PC-9 (cell line): ENCODE measurements at regions not wholly inside any gene's neighbourhood (a gene's known extent, or its start where the extent isn't known, plus 50 kb on each side); places are given as distances from the start of the nearest gene placed in this dataset.

ENCODE experiments used
- BruUV-seq: library from RNA; stranded (reverse); fragments of 400-500 nt; replicated peaks from 2 replicates; lab custom pipeline; 2021; lab: Mats Ljungman, UMichigan
- CTCF ChIA-PET: fragments of 300-600 bp; sonication (Branson Sonifier 250); formaldehyde crosslinking; loops from one replicate; lab custom pipeline; 2022; ENCODE audit warnings: antibody characterized with exemption; lab: Charles Lee
- POLR2A ChIA-PET: fragments of 300-600 bp; sonication (Branson Sonifier 250); formaldehyde crosslinking; loops from one replicate; lab custom pipeline; 2022; ENCODE audit warnings: antibody characterized with exemption; ENCODE audit not compliant: unreplicated experiment; lab: Charles Lee
- DNase-seq, 2 experiments: peaks; one replicate each; pipeline versions ENCODE4 v3.0.0 to v3.0.0-alpha.2; 2015 to 2022; ENCODE audit warnings: mixed read lengths in 1 of 2
- H2AFZ ChIP-seq: fragments of 200-600 bp; sonication (generic); 2 replicates; pipeline ENCODE4 v1.8.1; 2017; ENCODE audit warnings: antibody characterized with exemption
- H3F3A ChIP-seq: fragments of 200-600 bp; sonication (generic); 2 replicates; pipeline ENCODE4 v1.8.1; 2017; ENCODE audit warnings: antibody characterized with exemption, mild to moderate bottlenecking, low read depth; ENCODE audit not compliant: insufficient read depth
- H3K27ac ChIP-seq: fragments of 200-600 bp; sonication (generic); 2 replicates; pipeline ENCODE4 v1.6.1; 2016; ENCODE audit warnings: mixed run types
- H3K27me3 ChIP-seq: fragments of 200-600 bp; sonication (generic); 2 replicates; pipeline ENCODE4 v1.6.1; 2016; ENCODE audit warnings: low read depth, mixed run types; ENCODE audit not compliant: insufficient read depth
- H3K36me3 ChIP-seq: fragments of 200-600 bp; sonication (generic); 2 replicates; pipeline ENCODE4 v1.6.1; 2016; ENCODE audit warnings: low read depth, mixed run types
- H3K4me1 ChIP-seq: fragments of 200-600 bp; sonication (generic); replicated peaks from 2 replicates; pipeline ENCODE4 v1.6.1; 2016; ENCODE audit warnings: mixed run types; ENCODE audit not compliant: insufficient read depth
- H3K4me2 ChIP-seq: fragments of 200-600 bp; sonication (generic); 2 replicates; pipeline ENCODE4 v1.6.1; 2017; ENCODE audit warnings: mixed run types
- H3K4me3 ChIP-seq: fragments of 200-600 bp; sonication (generic); 2 replicates; pipeline ENCODE4 v1.6.1; 2016; ENCODE audit warnings: mixed run types
- H3K79me2 ChIP-seq: fragments of 200-600 bp; sonication (generic); 2 replicates; pipeline ENCODE4 v1.6.1; 2017; ENCODE audit warnings: low read depth, mixed run types
- H3K9me2 ChIP-seq: fragments of 200-600 bp; sonication (generic); 2 replicates; pipeline ENCODE4 v1.8.1; 2017; ENCODE audit warnings: mild to moderate bottlenecking; ENCODE audit not compliant: insufficient read depth
- H3K9me3 ChIP-seq: fragments of 200-600 bp; sonication (generic); 2 replicates; pipeline ENCODE4 v1.8.1; 2016; ENCODE audit warnings: low read depth; ENCODE audit not compliant: insufficient read depth
- H4K20me1 ChIP-seq: fragments of 200-600 bp; sonication (generic); 2 replicates; pipeline ENCODE4 v1.8.1; 2017; ENCODE audit not compliant: insufficient read depth
- EZH2 ChIP-seq: fragments of 200-600 bp; sonication (generic); IDR thresholded peaks from 2 replicates; pipeline ENCODE4 v1.8.0; 2017; ENCODE audit warnings: antibody characterized with exemption, low read depth
- intact Hi-C: fragments of 100-400 bp; cut with micrococcal nuclease; formaldehyde crosslinking; loops from one replicate; pipeline ENCODE4 v1.10.0; 2022; ENCODE audit not compliant: unreplicated experiment
- TF ChIP-seq, protein P1 (sequence below): fragments of 200-600 bp; sonication (generic); conservative IDR thresholded peaks from 2 replicates; pipeline ENCODE4 v1.6.1; 2017; ENCODE audit warnings: mixed run types, antibody characterized with exemption, mild to moderate bottlenecking, moderate library complexity

DNA sequence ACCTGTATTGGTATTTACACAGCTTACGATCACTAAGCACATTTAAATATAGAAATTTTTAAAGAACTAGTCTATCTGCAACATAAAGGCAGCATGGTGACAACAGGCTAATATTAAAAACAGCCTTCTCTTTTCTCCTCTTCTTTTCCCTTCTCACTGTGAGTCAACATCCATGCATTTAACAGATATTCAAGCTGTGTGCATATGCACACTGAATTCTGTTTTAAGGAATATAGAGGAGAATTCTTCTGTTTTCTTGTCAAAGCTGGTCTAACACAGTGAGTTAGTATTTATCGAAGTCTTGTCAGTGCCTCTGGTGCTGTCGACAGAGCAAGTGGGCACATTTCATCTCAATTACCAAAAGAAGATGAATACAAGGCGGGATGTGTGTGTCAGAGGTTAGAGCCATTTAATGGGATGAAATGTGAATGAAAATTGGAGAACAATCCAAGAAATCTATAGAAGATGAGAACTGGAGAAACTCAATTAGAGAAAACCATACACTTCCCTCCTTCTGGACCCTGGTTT is 282.3 kb downstream of the FAT3 start:
- Histone ChIP-seq H3K36me3 (no peaks in the 10 kb centered on the region), H3K27ac (no peak overlapping the region), H3K9me2 (no peaks in the 10 kb centered on the region), H3K27me3 (no peaks in the 10 kb centered on the region), H3K9me3 (no peaks in the 10 kb centered on the region), H3K4me1 (0 out of 2 replicates have a peak, but pooled peaks cover 10% of the 10 kb centered on the region), H2AFZ (no peak overlapping the region), H4K20me1 (no peaks in the 10 kb centered on the region), H3F3A (no peaks in the 10 kb centered on the region), H3K4me2 (no peak overlapping the region), H3K4me3 (no peak overlapping the region), H3K79me2 (no peaks in the 10 kb centered on the region)
- BruUV-seq, result no TSS peak
- DNase-seq, result no peak
- intact Hi-C loops, result no loop called here
- CTCF ChIA-PET, result no interaction called here
- TF ChIP-seq, protein P1, sequence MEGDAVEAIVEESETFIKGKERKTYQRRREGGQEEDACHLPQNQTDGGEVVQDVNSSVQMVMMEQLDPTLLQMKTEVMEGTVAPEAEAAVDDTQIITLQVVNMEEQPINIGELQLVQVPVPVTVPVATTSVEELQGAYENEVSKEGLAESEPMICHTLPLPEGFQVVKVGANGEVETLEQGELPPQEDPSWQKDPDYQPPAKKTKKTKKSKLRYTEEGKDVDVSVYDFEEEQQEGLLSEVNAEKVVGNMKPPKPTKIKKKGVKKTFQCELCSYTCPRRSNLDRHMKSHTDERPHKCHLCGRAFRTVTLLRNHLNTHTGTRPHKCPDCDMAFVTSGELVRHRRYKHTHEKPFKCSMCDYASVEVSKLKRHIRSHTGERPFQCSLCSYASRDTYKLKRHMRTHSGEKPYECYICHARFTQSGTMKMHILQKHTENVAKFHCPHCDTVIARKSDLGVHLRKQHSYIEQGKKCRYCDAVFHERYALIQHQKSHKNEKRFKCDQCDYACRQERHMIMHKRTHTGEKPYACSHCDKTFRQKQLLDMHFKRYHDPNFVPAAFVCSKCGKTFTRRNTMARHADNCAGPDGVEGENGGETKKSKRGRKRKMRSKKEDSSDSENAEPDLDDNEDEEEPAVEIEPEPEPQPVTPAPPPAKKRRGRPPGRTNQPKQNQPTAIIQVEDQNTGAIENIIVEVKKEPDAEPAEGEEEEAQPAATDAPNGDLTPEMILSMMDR, result no peak
- no peak for TF ChIP-seq EZH2
- POLR2A ChIA-PET, result no interaction called here

DNA sequence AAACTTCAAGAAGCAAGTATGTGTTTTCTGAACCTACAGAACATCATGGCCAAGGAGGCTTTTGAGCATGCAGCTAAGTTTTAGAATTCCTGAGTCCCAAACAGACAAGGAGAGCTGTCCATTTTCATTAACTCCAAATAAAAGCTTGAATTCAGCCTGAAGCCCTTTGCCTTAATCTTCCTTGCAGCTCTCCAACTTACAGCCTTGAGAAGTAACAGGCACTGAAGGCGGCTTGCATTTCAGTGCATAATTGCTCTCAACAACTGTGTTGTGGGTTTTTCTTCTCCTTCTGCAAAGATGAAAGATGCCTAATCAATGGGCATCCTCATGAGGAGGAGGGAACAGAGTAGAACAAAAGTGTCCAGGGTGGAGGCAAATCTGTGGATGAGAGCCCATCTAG is 286.0 kb downstream of the FAT3 start:
- DNase-seq, result no peak
- no TSS peak for BruUV-seq
- CTCF ChIA-PET, result no interaction called here
- H4K20me1 ChIP-seq, result no peaks in the 10 kb centered on the region
- no peaks in the 10 kb centered on the region for H3F3A ChIP-seq
- intact Hi-C loops, result no loop called here
- POLR2A ChIA-PET, result no interaction called here
- H3K4me1 ChIP-seq, result no peaks in the 10 kb centered on the region
- H3K4me3 ChIP-seq, result no peak overlapping the region
- no peaks in the 10 kb centered on the region for H3K36me3 ChIP-seq
- H3K9me3 ChIP-seq, result no peaks in the 10 kb centered on the region
- no peaks in the 10 kb centered on the region for H3K9me2 ChIP-seq
- TF ChIP-seq EZH2, result no peak
- TF ChIP-seq, protein P1, result no peak
- H3K79me2 ChIP-seq, result no peaks in the 10 kb centered on the region
- H3K27ac ChIP-seq, result no peak overlapping the region
- H3K27me3 ChIP-seq, result no peaks in the 10 kb centered on the region
- no peak overlapping the region for H2AFZ ChIP-seq
- no peak overlapping the region for H3K4me2 ChIP-seq

DNA sequence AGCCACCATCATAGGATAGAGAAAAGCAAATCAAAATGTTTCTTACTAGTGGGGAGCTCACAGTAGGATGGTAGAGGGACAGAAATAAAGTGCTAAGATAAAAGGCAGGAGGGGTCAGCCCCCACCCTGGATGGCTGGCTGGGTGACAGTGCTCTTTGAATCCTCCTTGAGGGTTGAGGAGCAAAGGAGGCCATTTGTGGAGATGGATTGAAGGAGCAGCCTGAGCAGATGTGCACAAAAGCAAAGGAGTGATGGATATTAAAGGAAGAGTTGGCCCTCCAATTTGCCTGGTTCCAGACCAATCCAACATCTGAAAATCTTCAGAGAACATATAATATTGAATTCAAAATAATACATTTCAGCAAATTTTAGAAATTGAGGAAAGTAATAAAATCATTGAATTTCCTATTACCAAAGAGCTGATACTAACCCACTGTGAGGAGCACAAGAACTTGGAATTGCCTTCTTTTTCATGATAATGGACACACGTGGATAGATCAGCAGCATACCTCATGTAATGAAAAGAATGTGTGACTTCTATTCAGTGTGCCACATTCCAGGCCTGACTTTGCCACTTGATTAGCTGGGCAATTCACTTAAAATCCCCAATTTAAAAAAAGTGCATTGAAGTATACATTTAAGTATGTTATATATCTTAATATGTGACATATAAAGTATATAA is 287.0 kb downstream of the FAT3 start:
- TF ChIP-seq, protein P1, result no peak
- TF ChIP-seq EZH2, result no peak
- no TSS peak for BruUV-seq
- CTCF ChIA-PET, result no interaction called here

More for the DNA sequence above, 287.0 kb downstream of the FAT3 start:
- Histone ChIP-seq H2AFZ (no peak overlapping the region), H3K9me3 (no peaks in the 10 kb centered on the region), H3K4me2 (no peak overlapping the region), H3K36me3 (no peaks in the 10 kb centered on the region), H3F3A (no peaks in the 10 kb centered on the region), H3K27ac (no peak overlapping the region), H3K4me1 (no peaks in the 10 kb centered on the region), H3K79me2 (no peaks in the 10 kb centered on the region), H3K4me3 (no peak overlapping the region), H3K9me2 (no peaks in the 10 kb centered on the region), H3K27me3 (no peaks in the 10 kb centered on the region), H4K20me1 (no peaks in the 10 kb centered on the region)
- DNase-seq, result no peak
- intact Hi-C loops, result no loop called here
- POLR2A ChIA-PET, result no interaction called here
